Inflammatory macrophage (primary cell): ENCODE measurements at regions not wholly inside any gene's neighbourhood (a gene's known extent, or its start where the extent isn't known, plus 50 kb on each side); places are given as distances from the start of the nearest gene placed in this dataset.
A peak's percentile ranks its signal among the peaks of the same experiment; 100 is the strongest.

Experiments used
- DNase-seq, 2 donors: peaks; one replicate each; pipeline ENCODE4 v3.0.0-alpha.2; 2020 to 2022

DNA sequence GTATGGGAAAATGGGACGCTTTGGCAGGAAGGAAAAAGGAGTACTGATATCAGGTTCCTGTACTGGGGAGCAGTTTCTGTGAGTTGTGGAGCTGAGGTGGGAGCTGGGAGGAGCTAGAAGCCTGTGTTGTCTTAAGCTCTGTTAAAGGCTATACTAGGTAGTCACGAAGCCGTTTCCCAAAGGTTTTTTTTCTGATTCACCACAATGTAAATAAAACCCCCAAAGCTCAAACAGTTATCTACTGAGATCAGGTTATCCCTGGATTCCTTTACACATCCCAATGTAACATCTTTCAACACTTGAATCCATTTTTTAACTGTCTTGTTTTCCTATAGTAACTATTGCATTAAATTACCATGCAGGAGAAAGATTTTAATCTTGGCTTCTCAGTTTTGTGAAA lies 297.4 kb upstream of the SFRP2 start:
- DNase-seq, result no peak

GRCh38 chr4:154084864-154085263 lies 296.0 kb upstream of the SFRP2 start:
- no peak for DNase-seq

GRCh38 chr4:154082760-154083535 lies 294.1 kb upstream of the SFRP2 start:
- no peak for DNase-seq

DNA sequence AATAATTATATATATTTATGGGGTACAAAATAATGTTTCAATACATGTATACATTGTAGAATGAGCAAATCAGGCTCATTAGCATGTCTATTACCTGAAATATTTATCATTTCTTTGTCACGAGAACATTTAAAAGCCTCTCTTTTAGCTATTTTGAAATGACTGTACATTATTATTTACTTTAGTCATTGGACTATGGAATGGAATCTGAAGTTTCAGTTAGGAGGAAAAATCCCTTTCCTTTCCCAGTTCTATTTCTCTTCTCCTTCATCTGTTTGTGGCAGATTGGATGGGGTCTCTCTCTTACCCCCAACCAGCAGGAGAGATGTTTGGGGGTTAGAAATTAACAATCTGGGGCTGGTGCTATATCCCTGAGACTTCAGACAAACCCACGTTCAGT lies 292.5 kb upstream of the SFRP2 start:
- DNase-seq, result no peak

GRCh38 chr4:154078504-154079350 lies 289.8 kb upstream of the SFRP2 start:
- peak; percentile 5 to 33 for DNase-seq

GRCh38 chr4:154076921-154077320 lies 288.0 kb upstream of the SFRP2 start:
- DNase-seq, result no peak

DNA sequence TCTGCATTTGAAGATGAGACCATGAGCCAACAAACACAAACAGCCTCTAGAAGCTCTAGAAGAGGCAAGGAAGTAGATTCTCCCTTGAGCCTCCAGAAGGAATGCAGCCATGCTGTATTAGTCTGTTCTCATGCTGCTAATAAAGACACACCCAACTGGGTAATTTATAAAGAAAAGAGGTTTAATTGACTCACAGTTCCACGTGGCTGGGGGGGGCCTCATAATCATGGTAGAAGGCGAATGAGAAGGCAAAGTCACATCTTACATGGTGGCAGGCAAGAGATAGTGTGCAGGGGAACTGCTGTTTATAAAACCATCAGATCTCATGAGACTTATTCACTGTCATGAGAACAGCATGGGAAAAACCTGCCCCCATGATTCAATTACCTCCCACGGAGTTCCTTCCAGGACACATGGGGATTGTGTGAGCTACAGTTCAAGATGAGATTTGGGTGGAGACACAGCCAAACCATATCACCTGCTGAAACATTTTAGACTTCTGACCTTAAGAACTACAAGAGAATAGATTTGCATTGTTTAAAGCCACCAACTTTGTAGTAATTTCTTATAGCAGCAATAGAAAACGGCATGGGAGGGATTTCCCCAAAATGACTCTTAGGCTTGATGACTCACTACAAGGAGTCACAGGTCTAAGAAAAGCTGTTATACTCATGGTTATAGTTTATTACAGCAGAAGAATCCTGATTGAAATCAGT lies 284.4 kb upstream of the SFRP2 start:
- no peak for DNase-seq

- DNase-seq, result no peak
Measured at GRCh38 chr4:154067786-154068185, 278.9 kb upstream of the SFRP2 start.

DNA sequence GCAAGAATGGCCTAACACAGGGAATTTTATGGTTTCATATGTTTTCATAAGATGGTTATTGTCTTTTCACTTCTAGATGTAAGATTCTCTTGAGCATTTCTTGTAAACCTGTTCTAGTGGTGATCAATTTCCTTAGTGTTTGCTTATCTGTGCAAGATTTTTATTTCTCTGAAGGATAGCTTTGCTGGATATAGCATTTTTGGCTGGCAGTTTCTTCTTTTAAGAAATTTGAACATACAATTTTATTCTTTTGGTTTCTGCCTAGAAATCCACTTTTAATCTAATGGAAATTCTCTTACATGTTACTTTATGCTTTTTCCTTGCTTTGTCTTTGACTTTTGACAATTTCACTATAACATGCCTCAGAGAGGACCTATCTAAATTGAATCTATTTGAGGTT lies 276.5 kb upstream of the SFRP2 start:
- DNase-seq, result no peak

- no peak for DNase-seq
Measured at GRCh38 chr4:154064244-154064643, 275.4 kb upstream of the SFRP2 start.

DNA sequence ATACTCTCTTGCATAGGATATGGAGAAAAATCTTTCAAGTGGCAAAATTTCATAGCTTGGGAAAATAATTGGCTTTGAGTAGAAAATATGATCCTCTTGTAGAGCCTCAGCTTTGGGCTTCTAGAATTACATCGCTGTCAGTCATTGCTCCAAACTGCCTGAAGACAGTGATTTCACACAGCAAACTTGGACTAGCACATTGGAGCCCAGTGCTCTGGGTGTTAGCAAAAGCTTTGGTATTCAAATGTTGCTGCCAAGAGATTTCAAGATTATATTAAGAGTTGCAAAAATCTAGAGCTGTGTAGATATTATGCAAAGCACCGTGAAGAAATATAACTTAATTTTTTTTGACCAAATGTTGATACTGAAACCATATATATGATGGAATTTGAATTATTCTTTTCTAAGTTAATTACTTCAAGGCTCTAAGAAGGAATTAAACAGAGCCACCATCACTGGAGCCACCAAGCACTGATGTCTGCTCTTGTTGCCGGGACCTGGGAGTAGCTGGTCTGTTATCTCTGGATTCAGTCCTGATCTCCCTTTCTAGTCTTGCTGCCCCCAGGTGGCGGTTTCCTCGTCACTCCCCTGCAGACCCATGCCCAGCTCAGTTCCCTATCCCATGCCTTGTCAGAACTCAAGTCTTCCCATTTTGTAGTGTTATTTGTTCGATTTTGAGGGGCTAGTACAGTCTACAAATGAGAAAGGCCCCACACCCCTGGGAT lies 260.7 kb upstream of the SFRP2 start:
- DNase-seq, result no peak

DNA sequence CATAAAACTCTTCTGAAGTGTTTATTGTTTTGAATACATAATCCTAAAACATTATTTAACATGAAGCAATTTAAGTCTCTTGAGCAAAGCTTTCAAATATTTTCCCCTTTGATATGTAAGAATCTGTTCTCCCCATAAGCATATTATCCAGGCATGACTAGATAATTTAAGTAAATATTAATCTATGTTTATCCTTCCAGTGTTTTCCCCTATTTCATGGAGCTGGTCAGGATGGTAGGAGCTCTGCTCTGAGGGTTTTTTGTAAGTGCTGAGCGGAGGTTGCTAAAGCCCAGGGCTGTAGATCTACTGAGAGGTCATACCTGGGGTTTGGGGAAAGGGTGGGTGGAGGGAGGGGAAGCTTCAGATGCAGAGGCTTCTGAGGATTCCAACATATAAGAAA lies 258.9 kb upstream of the SFRP2 start:
- no peak for DNase-seq

GRCh38 chr4:154044742-154045485 lies 256.0 kb upstream of the SFRP2 start:
- DNase-seq, result no peak

DNA sequence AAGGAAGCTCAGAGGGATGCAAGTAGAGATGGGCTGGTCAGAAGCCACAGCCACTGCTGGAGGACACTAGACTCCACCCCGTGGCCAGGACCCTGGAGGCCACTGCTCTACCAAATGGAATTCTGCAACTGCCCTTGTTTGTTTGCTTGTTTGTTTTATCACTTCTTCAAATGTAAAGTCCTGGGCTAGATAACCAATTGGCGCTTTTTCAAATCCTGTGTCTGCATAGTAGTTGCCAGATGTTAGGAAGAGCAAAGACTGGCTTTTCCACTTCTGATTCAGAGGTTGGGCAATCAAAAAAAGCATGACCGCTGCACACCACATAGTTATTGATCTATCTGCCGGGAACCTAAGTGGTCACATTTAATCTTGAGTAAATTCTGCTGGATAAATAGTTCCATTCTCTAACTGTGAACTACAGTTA lies 255.2 kb upstream of the SFRP2 start:
- DNase-seq, result no peak

DNA sequence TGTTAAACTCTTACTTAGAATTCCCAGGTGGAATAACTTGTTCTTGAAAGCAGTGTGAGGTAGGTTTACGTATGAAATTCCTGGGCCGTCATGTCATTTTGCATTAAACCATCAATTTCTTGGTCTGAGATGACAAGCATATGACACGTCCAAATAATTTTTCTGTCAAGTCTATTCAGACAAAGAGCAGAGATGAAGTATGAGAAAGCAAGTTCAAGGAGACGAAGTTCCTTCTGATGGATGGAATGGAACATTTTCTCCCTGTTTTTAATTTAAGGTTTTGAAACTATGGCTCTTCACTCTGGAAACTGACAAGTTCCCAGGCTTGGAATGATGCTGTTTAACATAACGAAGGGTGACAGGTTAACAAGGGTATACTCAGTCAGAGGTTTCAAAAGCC lies 252.8 kb upstream of the SFRP2 start:
- DNase-seq, result no peak

- DNase-seq, result no peak
Measured at GRCh38 chr4:154039435-154040343, 250.8 kb upstream of the SFRP2 start.

DNA sequence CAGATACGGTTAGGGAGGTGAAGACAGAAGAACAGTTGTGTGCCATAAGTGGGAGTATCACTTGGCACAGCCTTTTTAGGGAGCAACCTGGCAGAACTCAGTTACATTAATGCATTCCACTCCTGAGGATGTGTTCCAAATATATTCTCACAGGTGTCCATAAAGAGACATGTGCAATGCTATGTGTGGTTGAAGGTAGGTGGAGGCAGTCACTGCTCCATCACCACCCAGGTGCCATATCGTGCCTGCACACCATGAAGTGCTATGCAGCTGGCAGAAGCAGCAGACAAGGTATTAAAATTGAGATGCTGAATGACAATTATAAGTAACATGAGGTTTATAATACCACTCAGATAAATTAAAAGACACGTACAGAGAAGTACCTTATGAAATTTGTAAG lies 248.0 kb upstream of the SFRP2 start:
- no peak for DNase-seq

GRCh38 chr4:154035341-154035740 lies 246.5 kb upstream of the SFRP2 start:
- DNase-seq, result no peak

DNA sequence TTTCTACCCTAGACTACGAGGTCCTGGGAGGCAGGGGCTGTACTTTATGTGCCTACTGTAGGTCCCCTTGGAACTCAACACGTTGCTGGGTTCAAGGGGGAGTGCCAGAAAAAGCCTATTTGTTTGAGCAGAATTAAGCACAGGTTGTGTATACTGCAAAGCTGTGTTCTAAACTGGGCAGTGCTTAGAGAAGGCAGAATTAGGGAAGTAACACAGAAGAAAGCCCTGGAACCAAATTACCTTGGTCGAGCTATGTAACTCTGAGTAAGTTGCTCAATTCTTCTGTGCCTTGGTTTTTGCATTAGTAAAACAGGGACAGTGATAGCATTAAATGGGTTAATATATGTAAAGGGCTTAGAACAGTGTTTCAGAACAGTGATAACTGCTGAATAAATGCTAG lies 245.0 kb upstream of the SFRP2 start:
- no peak for DNase-seq

DNA sequence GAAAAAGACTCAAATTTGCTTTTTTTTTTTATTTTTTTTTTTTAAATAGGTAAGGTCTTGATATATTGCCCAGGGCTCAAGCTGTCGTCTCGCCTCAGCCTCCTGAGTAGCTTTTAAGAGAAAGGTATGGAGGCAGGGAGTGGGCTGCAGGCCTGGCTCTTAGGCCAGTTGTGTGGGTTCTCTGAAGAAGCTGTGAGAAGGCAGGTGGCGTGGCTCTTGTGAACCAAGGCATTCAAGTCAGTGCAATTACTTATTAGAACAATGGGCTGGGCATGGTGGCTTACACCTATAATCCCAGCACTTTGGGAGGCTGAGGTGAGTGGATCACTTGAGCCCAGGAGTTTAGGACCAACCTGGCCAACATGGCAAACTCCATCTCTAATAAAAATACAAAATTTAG lies 244.0 kb upstream of the SFRP2 start:
- no peak for DNase-seq

DNA sequence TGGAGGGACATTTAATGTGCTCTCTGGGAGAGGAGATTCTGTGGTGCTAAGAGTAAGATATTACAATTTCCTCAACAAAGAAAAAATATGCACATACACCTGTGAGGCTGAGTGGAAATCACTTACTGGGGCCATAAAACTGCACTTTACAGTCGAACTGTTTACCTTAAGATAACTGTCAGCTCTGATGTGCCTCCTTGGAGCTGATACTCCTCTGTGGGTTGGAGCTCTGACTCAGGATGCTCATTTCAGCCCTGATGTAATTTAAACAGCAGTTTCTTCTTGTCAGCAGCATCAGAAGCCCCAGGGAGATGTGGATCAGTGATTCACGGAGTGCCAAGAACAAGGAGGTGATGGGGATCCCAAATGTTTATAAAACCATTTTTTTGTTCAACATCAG lies 241.9 kb upstream of the SFRP2 start:
- no peak for DNase-seq
